T-cell (primary cell): ENCODE measurements at regions not wholly inside any gene's neighbourhood (a gene's known extent, or its start where the extent isn't known, plus 50 kb on each side); places are given as distances from the start of the nearest gene placed in this dataset.

Experiments
- ATAC-seq, 4 experiments: fragments of 200-7000 bp in 3 of 4; fragments of 150-1000 bp in 1 of 4; cut with Tn5 transposase; replicated peaks in 1 of 4; 1 replicate in 3 of 4; 2 replicates in 1 of 4; pipeline ENCODE4 v1.10.0; 2021; ENCODE audit warnings: moderate library complexity in 3 of 4, mild to moderate bottlenecking in 2 of 4, moderate number of reproducible peaks in 1 of 4
- CTCF ChIA-PET, 2 donors: fragments of 300-600 bp; sonication (Branson Sonifier 250); formaldehyde crosslinking; loops; one replicate each; lab custom pipeline; 2022; ENCODE audit warnings: antibody characterized with exemption in 2 of 2; lab: Charles Lee
- POLR2A ChIA-PET, 2 donors: fragments of 300-600 bp; sonication (Branson Sonifier 250); formaldehyde crosslinking; loops; one replicate each; lab custom pipeline; 2022; ENCODE audit warnings: antibody characterized with exemption in 2 of 2; lab: Charles Lee
- DNase-seq, 35 experiments: peaks; one replicate each; pipeline versions ENCODE4 v3.0.0 to v3.0.0-alpha.2; 2013 to 2023
- H3K27ac ChIP-seq: one replicate; pipeline ENCODE4 v1.5.1; 2013; ENCODE audit warnings: low read length
- H3K27me3 ChIP-seq, 2 experiments: replicated peaks in 1 of 2; 1 replicate in 1 of 2; 2 replicates in 1 of 2; pipeline versions ENCODE4 v1.6.1 to v1.7.0; 2013; ENCODE audit warnings: low read length in 1 of 2, mixed read lengths in 1 of 2; ENCODE audit not compliant: control insufficient read depth in 2 of 2, insufficient read depth in 2 of 2; ENCODE audit errors: extremely low read depth in 1 of 2
- H3K36me3 ChIP-seq, 2 donors: 1 replicate in 1 of 2; 2 replicates in 1 of 2; pipeline versions ENCODE4 v1.6.1 to v1.7.0; 2013; ENCODE audit warnings: low read length in 1 of 2; ENCODE audit not compliant: control insufficient read depth in 2 of 2, insufficient read depth in 1 of 2; ENCODE audit errors: extremely low read depth in 1 of 2
- H3K4me1 ChIP-seq, 2 experiments: 1 replicate in 1 of 2; 2 replicates in 1 of 2; pipeline versions ENCODE4 v1.6.1 to v1.7.0; 2013; ENCODE audit warnings: low read length in 2 of 2, mixed read lengths in 1 of 2; ENCODE audit not compliant: insufficient read depth in 2 of 2, control insufficient read depth in 1 of 2; ENCODE audit errors: extremely low read depth in 1 of 2
- H3K4me3 ChIP-seq, 2 donors: 1 replicate in 1 of 2; 2 replicates in 1 of 2; pipeline versions ENCODE4 v1.5.1 to v1.7.0; 2013; ENCODE audit warnings: mild to moderate bottlenecking in 2 of 2, low read length in 1 of 2, moderate library complexity in 1 of 2; ENCODE audit not compliant: control insufficient read depth in 1 of 2; ENCODE audit errors: extremely low read depth in 1 of 2
- H3K9me3 ChIP-seq: 2 replicates; pipeline ENCODE4 v1.7.0; 2013
- H3K27ac Mint-ChIP-seq, 2 donors: one replicate each; pipeline ENCODE4 v1.8.0; 2020 to 2021; ENCODE audit warnings: mild to moderate bottlenecking in 2 of 2, mixed read lengths in 2 of 2
- H3K27me3 Mint-ChIP-seq, 2 donors: one replicate each; pipeline ENCODE4 v1.8.0; 2021 to 2022; ENCODE audit warnings: mixed read lengths in 2 of 2
- H3K36me3 Mint-ChIP-seq: one replicate; pipeline ENCODE4 v1.8.0; 2021; ENCODE audit warnings: mixed read lengths
- H3K4me1 Mint-ChIP-seq, 3 donors: one replicate each; pipeline ENCODE4 v1.8.0; 2020 to 2022; ENCODE audit warnings: mixed read lengths in 3 of 3, mild to moderate bottlenecking in 1 of 3
- H3K4me3 Mint-ChIP-seq, 3 donors: one replicate each; pipeline ENCODE4 v1.8.0; 2020 to 2022; ENCODE audit warnings: mild to moderate bottlenecking in 3 of 3, mixed read lengths in 3 of 3, moderate library complexity in 3 of 3
- H3K9me3 Mint-ChIP-seq, 3 donors: one replicate each; pipeline ENCODE4 v1.8.0; 2020 to 2022; ENCODE audit warnings: mixed read lengths in 3 of 3
- WGBS: methylation state at CpG from one replicate; pipeline ENCODE4 v1.1.5; 2013; ENCODE audit warnings: missing lambda C conversion rate; ENCODE audit not compliant: insufficient coverage; 5-methylcytosine and 5-hydroxymethylcytosine counted together

DNA sequence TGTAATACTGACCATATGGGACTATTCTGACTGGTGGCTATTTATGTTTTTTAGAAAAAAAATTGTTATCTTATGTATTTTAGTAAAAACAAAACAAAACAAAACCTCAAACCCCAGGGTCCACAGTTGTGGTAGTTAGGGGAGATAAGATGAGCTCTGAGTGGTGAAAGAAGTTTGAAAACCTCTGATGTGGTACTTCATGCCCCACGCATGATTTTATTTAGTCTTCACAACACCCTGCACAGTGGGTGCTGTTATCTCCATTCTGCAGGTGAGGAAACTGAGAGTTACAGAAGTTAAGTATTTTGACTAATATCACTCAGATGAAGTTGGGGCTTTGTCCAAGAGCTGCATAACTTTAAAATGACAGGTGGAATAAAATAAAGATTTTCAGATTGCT, 230.6 kb upstream of the TRPC5 start:
- no peaks in the 10 kb centered on the region for H3K27me3 ChIP-seq
- Mint-ChIP-seq H3K27me3 (peaks cover 0 to 12% of the 10 kb centered on the region in 2 donors), H3K4me1 (no peaks in the 10 kb centered on the region), H3K27ac (no peak overlapping the region), H3K4me3 (no peak overlapping the region), H3K36me3 (no peaks in the 10 kb centered on the region), H3K9me3 (peaks cover 0 to 2% (median 0%) of the 10 kb centered on the region in 3 donors)
- ChIA-PET POLR2A (interaction anchor here in 1 of 2 donors (0.9 kb wide), 1 partner anchor 757 kb away, joined by 3 read pairs; no protein-coding TSS in a partner anchor), CTCF (no interaction called here)
- no CpG with 5 or more reads among the region's 1 CpG for WGBS
- no peaks in the 10 kb centered on the region for H3K4me1 ChIP-seq
- ATAC-seq (no peak), DNase-seq (no peak)
- no peak overlapping the region for H3K27ac ChIP-seq
- H3K36me3 ChIP-seq = no peaks in the 10 kb centered on the region
- no peak overlapping the region for H3K4me3 ChIP-seq
- no peaks in the 10 kb centered on the region for H3K9me3 ChIP-seq

DNA sequence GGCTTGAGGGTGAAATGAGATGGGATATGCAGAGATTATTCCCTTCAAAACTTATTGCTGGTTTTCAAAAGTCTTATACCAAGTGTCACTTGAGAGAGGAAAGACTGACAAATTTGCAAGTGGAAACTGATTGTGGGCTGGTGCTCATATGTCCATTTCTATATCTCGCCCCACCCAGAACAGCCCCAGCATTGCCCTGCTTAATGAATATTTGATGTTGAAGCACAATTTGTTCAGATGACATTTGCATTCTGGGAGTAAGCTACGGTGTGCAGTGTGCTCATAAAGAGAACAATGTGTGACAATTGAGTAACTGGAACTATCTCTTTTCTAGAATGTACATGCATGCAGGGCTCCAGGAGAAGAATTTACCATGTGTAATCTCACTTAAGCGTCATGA, 223.5 kb upstream of the TRPC5 start:
- H3K27ac Mint-ChIP-seq = no peak overlapping the region
- ATAC-seq = no peak
- no peaks in the 10 kb centered on the region for H3K4me1 Mint-ChIP-seq
- no peaks in the 10 kb centered on the region for H3K36me3 ChIP-seq
- no peak for DNase-seq
- H3K27me3 Mint-ChIP-seq = peaks cover 0 to 22% of the 10 kb centered on the region in 2 donors
- CTCF ChIA-PET = no interaction called here
- H3K4me3 Mint-ChIP-seq = no peak overlapping the region
- no peaks in the 10 kb centered on the region for H3K4me1 ChIP-seq
- WGBS = no CpG with 5 or more reads among the region's 3 CpGs
- no peaks in the 10 kb centered on the region for H3K27me3 ChIP-seq
- no peak overlapping the region for H3K4me3 ChIP-seq
- H3K36me3 Mint-ChIP-seq = no peaks in the 10 kb centered on the region
- no peak overlapping the region for H3K27ac ChIP-seq
- H3K9me3 Mint-ChIP-seq = no peaks in the 10 kb centered on the region
- H3K9me3 ChIP-seq = no peaks in the 10 kb centered on the region
- POLR2A ChIA-PET = no interaction called here

DNA sequence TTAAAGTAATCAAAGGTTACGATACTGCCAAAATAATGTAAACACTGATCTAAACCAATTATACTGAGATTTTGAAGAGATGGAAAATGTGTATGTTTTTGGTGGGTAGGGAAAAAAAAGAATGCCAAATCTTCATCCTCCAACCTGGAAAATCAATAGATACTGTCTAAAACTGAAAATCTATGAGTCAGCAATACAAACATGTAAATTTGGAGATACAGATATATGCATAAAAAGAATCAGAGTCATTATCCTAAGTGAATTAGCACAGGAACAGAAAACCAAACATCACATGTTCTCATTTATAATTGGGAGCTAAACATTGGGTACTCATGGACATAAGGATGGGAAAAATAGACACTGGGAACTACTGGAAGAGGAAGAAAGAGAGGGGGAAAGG, 197.4 kb upstream of the TRPC5 start:
- no peaks in the 10 kb centered on the region for H3K36me3 Mint-ChIP-seq
- no peak for DNase-seq
- H3K27ac Mint-ChIP-seq = no peak overlapping the region
- no peak for ATAC-seq
- Histone ChIP-seq H3K27me3 (no peaks in the 10 kb centered on the region), H3K27ac (no peak overlapping the region), H3K4me3 (no peak overlapping the region), H3K4me1 (no peaks in the 10 kb centered on the region), H3K9me3 (no peaks in the 10 kb centered on the region), H3K36me3 (no peaks in the 10 kb centered on the region)
- H3K27me3 Mint-ChIP-seq = peaks cover 0 to 9% of the 10 kb centered on the region in 2 donors
- no peaks in the 10 kb centered on the region for H3K4me1 Mint-ChIP-seq
- ChIA-PET POLR2A (no interaction called here), CTCF (no interaction called here)
- no peaks in the 10 kb centered on the region for H3K9me3 Mint-ChIP-seq
- WGBS = no CpG with 5 or more reads among the region's 1 CpG
- no peak overlapping the region for H3K4me3 Mint-ChIP-seq

DNA sequence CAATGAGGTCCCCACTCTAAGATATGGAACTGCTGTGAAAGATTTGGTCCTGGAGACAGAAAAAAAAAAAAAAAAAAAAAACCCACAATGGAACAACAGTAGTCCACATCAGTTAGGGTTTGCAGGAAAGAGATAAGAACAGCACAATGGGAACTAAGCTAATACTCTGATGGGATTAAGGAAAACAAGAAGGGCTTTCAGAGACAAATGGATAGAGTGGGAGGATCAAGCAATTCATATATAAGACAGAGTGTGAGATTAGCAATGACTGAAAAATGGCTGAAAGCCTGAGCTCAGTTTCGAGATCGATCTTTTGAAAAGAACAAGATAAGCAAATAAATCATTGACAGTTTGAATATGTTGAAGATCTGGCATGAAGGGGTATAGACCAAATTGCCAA, 188.4 kb upstream of the TRPC5 start:
- H3K4me3 Mint-ChIP-seq = no peak overlapping the region
- H3K27me3 Mint-ChIP-seq = peaks cover 0 to under 1% of the 10 kb centered on the region in 2 donors
- no peaks in the 10 kb centered on the region for H3K4me1 Mint-ChIP-seq
- Histone ChIP-seq H3K27me3 (no peaks in the 10 kb centered on the region), H3K9me3 (no peaks in the 10 kb centered on the region), H3K4me1 (no peaks in the 10 kb centered on the region), H3K27ac (no peak overlapping the region), H3K36me3 (no peaks in the 10 kb centered on the region), H3K4me3 (no peak overlapping the region)
- no peaks in the 10 kb centered on the region for H3K9me3 Mint-ChIP-seq
- no CpG with 5 or more reads among the region's 2 CpGs for WGBS
- no peak for ATAC-seq
- no peaks in the 10 kb centered on the region for H3K36me3 Mint-ChIP-seq
- ChIA-PET CTCF (no interaction called here), POLR2A (no interaction called here)
- no peak for DNase-seq
- H3K27ac Mint-ChIP-seq = no peak overlapping the region

DNA sequence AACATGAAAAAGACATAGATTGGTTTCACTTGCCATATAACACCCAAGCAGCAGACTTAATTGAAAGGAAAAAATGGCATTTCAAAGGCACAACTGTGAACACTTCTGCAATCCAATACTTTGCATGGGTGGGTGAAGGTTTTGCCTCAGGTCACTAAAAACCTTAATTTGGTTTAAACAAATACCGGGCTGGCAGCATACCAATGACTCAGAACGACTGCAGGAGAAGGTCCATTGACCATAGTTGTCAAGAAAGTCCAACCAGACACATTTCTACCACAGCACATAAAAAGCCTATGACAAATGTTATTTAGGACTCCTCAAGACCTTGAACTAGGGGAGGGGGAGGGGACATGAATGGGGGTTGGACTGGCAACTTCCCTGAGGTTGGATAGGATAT, 183.6 kb upstream of the TRPC5 start:
- ChIA-PET POLR2A (no interaction called here), CTCF (no interaction called here)
- 40% methylated on average over 1 of the region's 2 CpGs for WGBS
- Mint-ChIP-seq H3K27ac (no peak overlapping the region), H3K36me3 (no peaks in the 10 kb centered on the region), H3K4me1 (no peaks in the 10 kb centered on the region), H3K4me3 (no peak overlapping the region), H3K27me3 (peaks cover 0 to 5% of the 10 kb centered on the region in 2 donors), H3K9me3 (no peaks in the 10 kb centered on the region)
- no peak overlapping the region for H3K4me3 ChIP-seq
- no peak overlapping the region for H3K27ac ChIP-seq
- no peaks in the 10 kb centered on the region for H3K27me3 ChIP-seq
- ATAC-seq (no peak), DNase-seq (no peak)
- no peaks in the 10 kb centered on the region for H3K36me3 ChIP-seq
- no peaks in the 10 kb centered on the region for H3K4me1 ChIP-seq
- no peaks in the 10 kb centered on the region for H3K9me3 ChIP-seq

DNA sequence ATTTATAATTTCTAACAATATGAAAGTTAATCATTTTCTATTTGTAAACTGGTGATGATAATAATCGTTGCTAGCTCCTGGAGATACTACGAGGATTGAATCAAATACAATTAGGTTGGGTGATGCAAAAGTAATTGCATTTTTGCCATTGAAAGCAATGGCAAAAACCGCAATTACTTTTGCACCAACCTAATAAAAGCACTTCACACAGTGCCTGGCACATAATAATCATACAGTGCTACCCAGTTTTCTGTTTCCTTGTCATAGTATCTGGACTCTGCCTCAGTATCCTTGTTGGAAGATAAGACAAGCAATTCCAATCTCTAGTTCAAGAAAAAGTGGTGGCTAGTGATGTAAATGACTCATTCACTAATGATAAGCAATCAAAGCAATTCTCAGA, 176.8 kb upstream of the TRPC5 start:
- no peak for ATAC-seq
- Mint-ChIP-seq H3K27me3 (peaks cover 0 to 5% of the 10 kb centered on the region in 2 donors), H3K9me3 (no peaks in the 10 kb centered on the region), H3K27ac (no peak overlapping the region), H3K4me1 (no peaks in the 10 kb centered on the region), H3K36me3 (no peaks in the 10 kb centered on the region), H3K4me3 (no peak overlapping the region)
- WGBS = no CpG with 5 or more reads among the region's 3 CpGs
- no peak overlapping the region for H3K27ac ChIP-seq
- H3K4me1 ChIP-seq = no peaks in the 10 kb centered on the region
- no peak overlapping the region for H3K4me3 ChIP-seq
- ChIA-PET POLR2A (no interaction called here), CTCF (interaction anchor here in 1 of 2 donors (0.6 kb wide), 1 partner anchor 418 kb away, joined by 7 read pairs; no protein-coding TSS in a partner anchor)
- no peaks in the 10 kb centered on the region for H3K27me3 ChIP-seq
- no peak for DNase-seq
- no peaks in the 10 kb centered on the region for H3K36me3 ChIP-seq
- no peaks in the 10 kb centered on the region for H3K9me3 ChIP-seq

DNA sequence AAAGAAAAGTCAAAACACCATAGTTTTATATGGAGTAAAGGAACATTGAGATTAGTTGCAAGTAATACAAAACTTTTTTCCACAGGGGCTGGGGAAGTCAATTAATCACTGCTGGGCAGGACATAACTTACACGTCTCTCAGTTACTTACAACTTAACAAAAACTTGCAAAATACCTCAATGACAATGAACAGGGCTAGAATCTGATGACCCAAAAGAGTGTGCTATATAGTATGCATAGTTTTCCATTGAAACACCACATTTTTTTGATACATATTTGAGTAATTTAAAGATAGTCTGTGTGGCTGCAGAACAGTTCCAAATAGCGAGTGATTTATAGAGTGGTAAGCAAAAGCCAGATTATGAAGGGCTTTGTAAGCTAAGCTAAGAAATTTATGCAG, 172.3 kb upstream of the TRPC5 start:
- DNase-seq = no peak
- POLR2A ChIA-PET = no interaction called here
- H3K4me1 ChIP-seq = no peaks in the 10 kb centered on the region
- Mint-ChIP-seq H3K9me3 (no peaks in the 10 kb centered on the region), H3K4me3 (no peak overlapping the region), H3K27ac (no peak overlapping the region), H3K36me3 (no peaks in the 10 kb centered on the region), H3K4me1 (no peaks in the 10 kb centered on the region), H3K27me3 (no peaks in the 10 kb centered on the region)
- H3K27ac ChIP-seq = no peak overlapping the region
- no peak for ATAC-seq
- no peak overlapping the region for H3K4me3 ChIP-seq
- CTCF ChIA-PET = no interaction called here
- H3K9me3 ChIP-seq = no peaks in the 10 kb centered on the region
- WGBS = no CpG with 5 or more reads among the region's 2 CpGs
- no peaks in the 10 kb centered on the region for H3K27me3 ChIP-seq
- no peaks in the 10 kb centered on the region for H3K36me3 ChIP-seq
